Psoas muscle (tissue), 7 donors: ENCODE measurements at regions not wholly inside any gene's neighbourhood (a gene's known extent, or its start where the extent isn't known, plus 50 kb on each side); places are given as distances from the start of the nearest gene placed in this dataset.

Experiments used
- ATAC-seq, 4 donors: fragments of 200-7000 bp; cut with Tn5 transposase; one replicate each; pipeline ENCODE4 v1.9.1; 2020; ENCODE audit warnings: moderate library complexity in 3 of 4, mild to moderate bottlenecking in 2 of 4
- DNase-seq, 2 donors: peaks; one replicate each; pipeline ENCODE4 v3.0.0-alpha.2; 2020
- H3K27ac ChIP-seq: fragments of 200-600 bp; one replicate; pipeline ENCODE4 v1.8.0; 2022
- H3K27me3 ChIP-seq, 3 donors: fragments of 200-600 bp in 1 of 3; one replicate each; pipeline versions ENCODE4 v1.6.1 to v1.8.0; 2013 to 2022; ENCODE audit warnings: low read length in 2 of 3, mild to moderate bottlenecking in 2 of 3, moderate library complexity in 1 of 3; ENCODE audit not compliant: insufficient read depth in 3 of 3
- H3K36me3 ChIP-seq, 2 donors: fragments of 200-600 bp in 1 of 2; one replicate each; pipeline versions ENCODE4 v1.6.1 to v1.8.0; 2013 to 2022; ENCODE audit warnings: low read depth in 1 of 2, mild to moderate bottlenecking in 1 of 2, moderate library complexity in 1 of 2; ENCODE audit not compliant: insufficient read depth in 1 of 2
- H3K4me1 ChIP-seq: fragments of 200-600 bp; one replicate; pipeline ENCODE4 v1.8.0; 2022
- H3K4me3 ChIP-seq: fragments of 200-600 bp; one replicate; pipeline ENCODE4 v1.8.0; 2022; ENCODE audit warnings: mild to moderate bottlenecking
- H3K9me3 ChIP-seq: fragments of 200-600 bp; one replicate; pipeline ENCODE4 v1.8.0; 2022
- WGBS, 3 donors: extraction: QIAGEN DNeasy Blood & Tissue Kit; methylation state at CpG; one replicate each; pipeline versions ENCODE4 v1.1.6 to v1.1.7; 2013; 5-methylcytosine and 5-hydroxymethylcytosine counted together
- intact Hi-C, 2 donors: fragments of 100-400 bp; cut with DNase I; formaldehyde crosslinking; loops; one replicate each; pipeline versions ENCODE4 v1.11.0 to v1.14.2; 2022
- TF ChIP-seq, protein P1 (sequence below): fragments of 200-600 bp; IDR thresholded peaks from one replicate; pipeline ENCODE4 v1.8.0; 2022; ENCODE audit warnings: antibody characterized with exemption
- donor health status: healthy with polysubstance abuse.
- donor health status: DM: no; HTN: no; CAD: no; lungs with moderate emphysema.
- donor health status: Bipolar disorder and iron deficiency.
- donor health status: healthy.
- donor health status: DM: yes; HTN: yes; CAD: no.
- donor health status: DM: no; HTN: no; CAD: no.
- donor health status: DM: yes; HTN: yes; CAD: no.

DNA sequence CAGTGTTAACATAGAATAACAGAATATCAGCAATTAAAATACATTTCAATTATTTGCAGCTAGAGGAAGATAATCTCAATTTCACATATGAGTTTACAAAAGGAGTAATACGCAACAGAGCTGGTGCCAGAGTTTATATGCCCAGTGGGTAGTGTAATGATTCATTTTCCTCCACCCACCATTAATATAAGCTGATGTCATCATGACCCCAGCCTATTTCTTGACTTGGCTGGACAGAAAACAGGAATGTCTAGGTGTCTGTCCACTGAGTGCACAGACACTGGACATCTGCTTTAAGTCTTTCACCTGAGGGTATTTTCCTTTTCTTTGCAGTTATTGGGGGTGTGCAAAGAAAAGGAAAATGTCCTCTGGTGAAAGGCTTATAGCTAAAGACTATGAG is 335.5 kb downstream of the TBC1D4 start:
- no peaks in the 10 kb centered on the region for H3K9me3 ChIP-seq
- intact Hi-C loops = no loop called here
- no peak overlapping the region for H3K27ac ChIP-seq
- H3K27me3 ChIP-seq = no peaks in the 10 kb centered on the region
- H3K36me3 ChIP-seq = no peaks in the 10 kb centered on the region
- ATAC-seq (no peak), DNase-seq (no peak)
- H3K4me3 ChIP-seq = no peak overlapping the region
- 88 to 97% (median 89%) methylated on average over 1 of the region's 1 CpG for WGBS, 3 donors
- no peaks in the 10 kb centered on the region for H3K4me1 ChIP-seq
- TF ChIP-seq, protein P1, sequence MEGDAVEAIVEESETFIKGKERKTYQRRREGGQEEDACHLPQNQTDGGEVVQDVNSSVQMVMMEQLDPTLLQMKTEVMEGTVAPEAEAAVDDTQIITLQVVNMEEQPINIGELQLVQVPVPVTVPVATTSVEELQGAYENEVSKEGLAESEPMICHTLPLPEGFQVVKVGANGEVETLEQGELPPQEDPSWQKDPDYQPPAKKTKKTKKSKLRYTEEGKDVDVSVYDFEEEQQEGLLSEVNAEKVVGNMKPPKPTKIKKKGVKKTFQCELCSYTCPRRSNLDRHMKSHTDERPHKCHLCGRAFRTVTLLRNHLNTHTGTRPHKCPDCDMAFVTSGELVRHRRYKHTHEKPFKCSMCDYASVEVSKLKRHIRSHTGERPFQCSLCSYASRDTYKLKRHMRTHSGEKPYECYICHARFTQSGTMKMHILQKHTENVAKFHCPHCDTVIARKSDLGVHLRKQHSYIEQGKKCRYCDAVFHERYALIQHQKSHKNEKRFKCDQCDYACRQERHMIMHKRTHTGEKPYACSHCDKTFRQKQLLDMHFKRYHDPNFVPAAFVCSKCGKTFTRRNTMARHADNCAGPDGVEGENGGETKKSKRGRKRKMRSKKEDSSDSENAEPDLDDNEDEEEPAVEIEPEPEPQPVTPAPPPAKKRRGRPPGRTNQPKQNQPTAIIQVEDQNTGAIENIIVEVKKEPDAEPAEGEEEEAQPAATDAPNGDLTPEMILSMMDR = no peak

DNA sequence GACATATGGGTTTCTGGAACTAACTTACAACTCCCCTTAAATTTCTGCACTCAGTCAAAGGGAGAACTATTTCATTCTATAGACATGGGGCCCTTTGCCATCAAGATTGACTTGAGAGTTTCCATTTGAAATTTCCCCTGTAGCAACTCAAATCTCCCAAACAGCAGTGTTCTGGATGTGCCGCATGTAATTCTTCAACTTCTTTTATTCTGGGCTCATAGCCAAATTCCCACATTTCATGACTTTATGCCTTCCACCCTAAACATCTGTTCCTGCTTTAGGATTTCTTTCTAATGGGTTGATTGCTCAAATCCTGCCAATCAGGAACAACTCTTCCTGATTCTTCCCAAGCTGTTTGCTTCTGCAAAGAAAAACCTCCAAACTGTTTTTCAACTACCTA is 336.0 kb downstream of the TBC1D4 start:
- no peaks in the 10 kb centered on the region for H3K27me3 ChIP-seq
- no peak overlapping the region for H3K27ac ChIP-seq
- 8 to 15% (median 13%) methylated on average over 1 of the region's 1 CpG for WGBS, 3 donors
- no peaks in the 10 kb centered on the region for H3K4me1 ChIP-seq
- DNase-seq (no peak), ATAC-seq (no peak)
- H3K4me3 ChIP-seq = no peak overlapping the region
- TF ChIP-seq, protein P1 = no peak
- intact Hi-C loops = no loop called here
- no peaks in the 10 kb centered on the region for H3K9me3 ChIP-seq
- no peaks in the 10 kb centered on the region for H3K36me3 ChIP-seq

DNA sequence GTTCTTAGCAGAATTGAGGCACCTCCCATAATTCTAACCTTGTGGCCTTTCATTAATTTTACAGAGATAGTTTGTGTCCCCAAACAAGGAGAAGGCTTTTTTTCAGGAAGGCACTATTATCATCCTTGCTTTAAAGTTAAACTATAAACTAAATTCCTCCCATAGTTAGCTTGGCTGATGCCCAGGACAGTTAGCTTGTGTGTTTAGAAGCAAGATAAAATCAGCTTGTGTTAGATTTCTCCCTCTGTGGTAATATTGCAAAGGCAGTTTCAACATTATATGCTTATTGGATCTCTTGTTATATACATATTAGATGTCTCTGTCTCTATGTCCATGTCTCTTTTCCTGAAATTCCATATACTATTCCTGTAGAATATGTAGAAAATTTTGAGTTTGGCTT is 342.7 kb downstream of the TBC1D4 start:
- DNase-seq (no peak), ATAC-seq (no peak)
- Histone ChIP-seq H3K9me3 (peaks cover 9% of the 10 kb centered on the region), H3K4me3 (no peak overlapping the region), H3K4me1 (no peaks in the 10 kb centered on the region), H3K27me3 (peaks cover 0 to 2% (median 0%) of the 10 kb centered on the region in 3 donors), H3K27ac (no peak overlapping the region), H3K36me3 (no peaks in the 10 kb centered on the region)
- TF ChIP-seq, protein P1 = no peak
- intact Hi-C loops = no loop called here

DNA sequence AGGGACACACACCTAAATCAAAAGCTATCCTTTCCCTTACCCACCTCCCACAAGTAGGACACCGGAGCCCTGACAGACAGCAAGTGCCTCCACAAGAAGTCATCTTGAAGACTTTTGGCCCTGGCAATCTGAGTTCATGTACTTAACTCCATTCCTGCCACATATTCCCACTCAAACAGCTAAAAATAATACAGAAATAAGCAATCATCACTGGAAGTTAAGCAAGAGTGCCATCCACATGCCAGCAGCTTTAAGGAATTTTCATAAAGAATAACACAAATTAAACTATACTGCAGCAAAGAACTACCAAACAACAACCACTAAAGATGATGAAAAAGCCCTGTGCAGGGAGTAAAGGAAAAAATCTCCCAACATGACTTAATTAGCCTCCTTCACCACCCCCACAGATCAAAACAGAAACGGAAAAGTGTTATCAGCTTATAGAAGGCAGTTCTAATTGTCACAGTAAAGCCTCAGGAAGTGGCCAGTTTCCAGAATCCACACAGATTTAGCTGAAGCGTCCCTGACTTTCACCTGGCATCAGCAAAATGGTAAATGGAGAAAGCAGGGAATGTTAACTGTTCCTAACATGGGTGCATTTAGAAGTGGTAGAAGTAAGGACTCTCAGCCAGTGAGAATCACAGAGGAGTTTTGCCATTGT is 343.9 kb downstream of the TBC1D4 start:
- no peak overlapping the region for H3K27ac ChIP-seq
- 67 to 72% (median 70%) methylated on average over 3 of the region's 3 CpGs for WGBS, 3 donors
- ATAC-seq = no peak
- peaks cover 0 to 2% (median 0%) of the 10 kb centered on the region in 3 donors for H3K27me3 ChIP-seq
- DNase-seq = no peak
- H3K36me3 ChIP-seq = no peaks in the 10 kb centered on the region
- TF ChIP-seq, protein P1 = no peak
- intact Hi-C loops = no loop called here
- H3K9me3 ChIP-seq = peaks cover 9% of the 10 kb centered on the region
- no peaks in the 10 kb centered on the region for H3K4me1 ChIP-seq
- H3K4me3 ChIP-seq = no peak overlapping the region

DNA sequence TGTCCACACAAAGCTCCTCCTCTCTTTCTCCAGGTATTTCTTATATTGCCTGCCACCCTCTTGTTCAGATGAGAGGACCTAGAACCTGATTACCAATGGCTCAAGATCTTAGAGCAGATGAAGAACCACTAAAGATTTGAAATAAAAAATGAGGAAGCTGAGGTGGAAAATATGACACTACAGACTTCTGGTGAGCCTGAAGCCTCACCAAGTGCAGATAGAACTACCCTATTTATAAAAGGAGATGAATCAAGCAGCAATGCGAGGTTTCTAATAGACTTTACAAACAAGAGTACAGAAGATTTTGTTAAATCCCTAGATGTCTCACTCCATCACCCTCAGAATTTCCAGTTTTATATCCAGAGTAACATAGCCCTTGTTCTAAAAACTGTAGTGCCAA is 345.8 kb downstream of the TBC1D4 start:
- no peaks in the 10 kb centered on the region for H3K4me1 ChIP-seq
- WGBS, 3 donors = 86 to 96% (median 93%) methylated on average over 1 of the region's 1 CpG
- intact Hi-C loops = no loop called here
- no peaks in the 10 kb centered on the region for H3K36me3 ChIP-seq
- ATAC-seq = no peak
- H3K27ac ChIP-seq = no peak overlapping the region
- peaks cover 9% of the 10 kb centered on the region for H3K9me3 ChIP-seq
- DNase-seq = no peak
- H3K27me3 ChIP-seq = peaks cover 0 to 2% (median 0%) of the 10 kb centered on the region in 3 donors
- TF ChIP-seq, protein P1 = no peak
- no peak overlapping the region for H3K4me3 ChIP-seq
